Upper lobe of left lung (tissue), 6 donors: ENCODE measurements at regions not wholly inside any gene's neighbourhood (a gene's known extent, or its start where the extent isn't known, plus 50 kb on each side); places are given as distances from the start of the nearest gene placed in this dataset.

Experiments used
- ATAC-seq, 2 donors: fragments of 200-7000 bp; cut with Tn5 transposase; one replicate each; pipeline ENCODE4 v1.9.1; 2022; ENCODE audit warnings: mild to moderate bottlenecking in 2 of 2, moderate library complexity in 2 of 2; ENCODE audit not compliant: low FRiP score in 2 of 2
- DNase-seq, 2 donors: peaks; one replicate each; pipeline ENCODE4 v3.0.0-alpha.2; 2019 to 2020
- H3K27ac ChIP-seq, 4 donors: fragments of 200-600 bp; sonication (generic); one replicate each; pipeline ENCODE4 v1.5.1; 2016 to 2019
- H3K27me3 ChIP-seq, 4 donors: fragments of 200-600 bp; sonication (generic); one replicate each; pipeline ENCODE4 v1.5.1; 2017 to 2019
- H3K36me3 ChIP-seq, 4 donors: fragments of 200-600 bp; sonication (generic); one replicate each; pipeline ENCODE4 v1.5.1; 2016 to 2019
- H3K4me1 ChIP-seq, 4 donors: fragments of 200-600 bp; sonication (generic); one replicate each; pipeline ENCODE4 v1.5.1; 2018 to 2019
- H3K4me3 ChIP-seq, 4 donors: fragments of 200-600 bp; sonication (generic); one replicate each; pipeline ENCODE4 v1.5.1; 2017 to 2019; ENCODE audit warnings: mild to moderate bottlenecking in 2 of 4, moderate library complexity in 1 of 4
- H3K9me3 ChIP-seq, 4 donors: fragments of 200-600 bp; sonication (generic); one replicate each; pipeline ENCODE4 v1.5.1; 2018 to 2019
- CTCF ChIP-seq, 6 experiments: fragments of 450-650 bp in 4 of 6; fragments of 200-600 bp in 2 of 6; sonication (generic) in 2 of 6; IDR thresholded peaks; one replicate each; pipeline ENCODE4 v1.5.1; 2016 to 2019; ENCODE audit warnings: antibody characterized with exemption in 6 of 6
- EP300 ChIP-seq, 4 donors: sonication (generic); formaldehyde crosslinking; IDR thresholded peaks; one replicate each; pipeline ENCODE4 v1.5.1; 2017; ENCODE audit warnings: antibody characterized with exemption in 4 of 4, control low read depth in 2 of 4
- POLR2A ChIP-seq, 4 donors: fragments of 450-650 bp; IDR thresholded peaks; one replicate each; pipeline ENCODE4 v1.5.1; 2016 to 2017; ENCODE audit warnings: antibody characterized with exemption in 4 of 4, mild to moderate bottlenecking in 2 of 4
- POLR2AphosphoS5 ChIP-seq, 2 donors: sonication (generic); formaldehyde crosslinking; IDR thresholded peaks; one replicate each; pipeline ENCODE4 v1.5.1; 2017; ENCODE audit warnings: antibody characterized with exemption in 2 of 2
- WGBS, 2 donors: methylation state at CpG; one replicate each; pipeline ENCODE4 v1.1.5; 2017 to 2018; 5-methylcytosine and 5-hydroxymethylcytosine counted together
- donor health status: DM: no; HTN: no; CAD: no; lungs with moderate emphysema.
- donor health status: DM: no; HTN: yes; CAD: no; lungs with severe emphysema.

- DNase-seq (no peak), ATAC-seq (no peak)
- Histone ChIP-seq H3K27ac (no peak overlapping the region), H3K4me1 (peaks cover 0 to 7% (median 0%) of the 10 kb centered on the region in 4 donors), H3K36me3 (no peaks in the 10 kb centered on the region), H3K27me3 (no peaks in the 10 kb centered on the region), H3K4me3 (no peak overlapping the region), H3K9me3 (no peaks in the 10 kb centered on the region)
- TF ChIP-seq EP300 (IDR thresholded peaks at IDR 0.05) = no peak
- no peak for TF ChIP-seq CTCF (IDR thresholded peaks at IDR 0.05)
- TF ChIP-seq POLR2A (IDR thresholded peaks at IDR 0.05) = no peak
- no peak for TF ChIP-seq POLR2AphosphoS5 (IDR thresholded peaks at IDR 0.05)
- WGBS, 2 donors = 45 to 73% methylated on average over 1 of the region's 1 CpG
Observed at GRCh38 chr15:62913246-62913645, 129.3 kb upstream of the TPM1 start.

- H3K36me3 ChIP-seq = no peaks in the 10 kb centered on the region
- no peak overlapping the region for H3K4me3 ChIP-seq
- no peaks in the 10 kb centered on the region for H3K27me3 ChIP-seq
- ATAC-seq (no peak), DNase-seq (no peak)
- H3K4me1 ChIP-seq = peaks cover 0 to 7% (median 0%) of the 10 kb centered on the region in 4 donors
- whole genome bisulfite sequencing, 2 donors = 88 to 90% methylated on average over 7 of the region's 7 CpGs
- no peaks in the 10 kb centered on the region for H3K9me3 ChIP-seq
- TF ChIP-seq EP300 (IDR thresholded peaks at IDR 0.05) (no peak), CTCF (IDR thresholded peaks at IDR 0.05) (no peak), POLR2A (IDR thresholded peaks at IDR 0.05) (no peak), POLR2AphosphoS5 (IDR thresholded peaks at IDR 0.05) (no peak)
- H3K27ac ChIP-seq = no peak overlapping the region
Observed at GRCh38 chr15:62914461-62915079, 128.0 kb upstream of the TPM1 start.

- peak overlapping the region in 2 of 4 donors; percentile 9 to 46 for H3K27ac ChIP-seq
- DNase-seq = no peak
- 41 to 49% methylated on average over 3 of the region's 3 CpGs for WGBS, 2 donors
Observed at GRCh38 chr15:62920682-62921502, 121.7 kb upstream of the TPM1 start.

GRCh38 chr15:62922514-62922913 is 120.0 kb upstream of the TPM1 start:
- Histone ChIP-seq H3K4me3 (no peak overlapping the region), H3K4me1 (peaks cover 2 to 11% (median 8%) of the 10 kb centered on the region in 4 donors), H3K9me3 (no peaks in the 10 kb centered on the region), H3K27me3 (no peaks in the 10 kb centered on the region), H3K27ac (no peak overlapping the region), H3K36me3 (no peaks in the 10 kb centered on the region)
- WGBS, 2 donors = 60 to 88% methylated on average over 3 of the region's 3 CpGs
- ATAC-seq (peak in 1 of 2 donors; percentile 41), DNase-seq (no peak)
- TF ChIP-seq CTCF (IDR thresholded peaks at IDR 0.05) = no peak
- no peak for TF ChIP-seq POLR2AphosphoS5 (IDR thresholded peaks at IDR 0.05)
- no peak for TF ChIP-seq POLR2A (IDR thresholded peaks at IDR 0.05)
- TF ChIP-seq EP300 (IDR thresholded peaks at IDR 0.05) = no peak

More at GRCh38 chr15:62920682-62921502, 121.7 kb upstream of the TPM1 start:
- H3K4me1 ChIP-seq = peaks cover 2 to 11% (median 8%) of the 10 kb centered on the region in 4 donors
- H3K9me3 ChIP-seq = no peaks in the 10 kb centered on the region
- ATAC-seq = peak in 1 of 2 donors; percentile 69
- TF ChIP-seq POLR2AphosphoS5 (IDR thresholded peaks at IDR 0.05) = no peak
- TF ChIP-seq CTCF (IDR thresholded peaks at IDR 0.05) = no peak
- TF ChIP-seq POLR2A (IDR thresholded peaks at IDR 0.05) = no peak
- no peak for TF ChIP-seq EP300 (IDR thresholded peaks at IDR 0.05)
- H3K27me3 ChIP-seq = no peaks in the 10 kb centered on the region
- H3K36me3 ChIP-seq = no peaks in the 10 kb centered on the region
- H3K4me3 ChIP-seq = no peak overlapping the region
